DND-41 (cell line): ENCODE measurements at regions not wholly inside any gene's neighbourhood (a gene's known extent, or its start where the extent isn't known, plus 50 kb on each side); places are given as distances from the start of the nearest gene placed in this dataset.

Source experiments
- CTCF ChIP-seq: IDR thresholded peaks from 2 replicates; pipeline ENCODE4 v1.5.1; 2012; ENCODE audit warnings: borderline replicate concordance, low read length, moderate library complexity, mild to moderate bottlenecking; ENCODE audit not compliant: poor library complexity, severe bottlenecking; ENCODE audit errors: extremely low read depth
- EZH2 ChIP-seq: IDR thresholded peaks from 3 replicates; pipeline ENCODE4 v1.6.1; 2012; ENCODE audit warnings: borderline replicate concordance, low read depth, mild to moderate bottlenecking, moderate library complexity, low read length, inconsistent platforms; ENCODE audit not compliant: severe bottlenecking

DNA sequence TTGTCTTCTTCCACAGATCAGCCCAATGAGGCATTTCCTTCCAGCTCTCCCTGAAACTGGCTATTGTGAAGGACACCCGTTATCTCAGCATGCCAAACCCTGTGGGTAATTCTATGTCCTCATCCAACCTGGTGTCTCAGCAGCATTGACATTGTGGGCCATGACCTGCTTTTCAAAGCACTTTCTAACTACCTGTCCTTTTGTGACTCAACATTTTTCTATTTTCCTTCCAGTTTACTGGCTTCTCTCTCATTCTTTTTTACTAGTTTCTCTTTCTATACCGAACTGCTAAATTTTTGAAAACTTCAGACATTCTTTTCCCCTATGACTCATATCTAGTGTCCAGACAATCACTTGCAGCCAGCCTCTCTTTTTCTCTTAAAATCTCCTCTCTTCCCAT is 136.4 kb upstream of the HTR2A start:
- no peak for TF ChIP-seq CTCF
- no peak for TF ChIP-seq EZH2
